RWPE2 (cell line): ENCODE measurements at regions not wholly inside any gene's neighbourhood (a gene's known extent, or its start where the extent isn't known, plus 50 kb on each side); places are given as distances from the start of the nearest gene placed in this dataset.

Source experiments
- ATAC-seq: fragments of 200-7000 bp; cut with Tn5 transposase; 3 replicates; pipeline ENCODE4 v1.9.1; 2021; ENCODE audit warnings: low read depth
- DNase-seq: peaks from one replicate; pipeline ENCODE4 v3.0.0-alpha.2; 2020; ENCODE audit warnings: low spot score
- H3K27ac ChIP-seq: fragments of 450-650 bp; 2 replicates; pipeline ENCODE4 v1.5.1; 2017; ENCODE audit warnings: mild to moderate bottlenecking; ENCODE audit not compliant: poor library complexity, severe bottlenecking
- H3K27me3 ChIP-seq: fragments of 250-450 bp; sonication (Bioruptor Pico); 2 replicates; pipeline ENCODE4 v1.5.1; 2021; ENCODE audit warnings: mild to moderate bottlenecking, moderate library complexity; ENCODE audit not compliant: insufficient read depth, poor library complexity, severe bottlenecking
- H3K36me3 ChIP-seq: fragments of 250-450 bp; sonication (Bioruptor Pico); 2 replicates; pipeline ENCODE4 v1.5.1; 2020; ENCODE audit warnings: low read depth, mild to moderate bottlenecking, moderate library complexity
- H3K4me1 ChIP-seq: fragments of 250-450 bp; sonication (Bioruptor Pico); 2 replicates; pipeline ENCODE4 v1.5.1; 2021; ENCODE audit warnings: mild to moderate bottlenecking, moderate library complexity; ENCODE audit not compliant: insufficient read depth, poor library complexity, severe bottlenecking
- H3K4me3 ChIP-seq: fragments of 250-450 bp; sonication (Bioruptor Pico); 2 replicates; pipeline ENCODE4 v1.5.1; 2021; ENCODE audit warnings: mild to moderate bottlenecking, moderate library complexity; ENCODE audit not compliant: severe bottlenecking
- H3K9me3 ChIP-seq: fragments of 250-450 bp; sonication (Bioruptor Pico); 2 replicates; pipeline ENCODE4 v1.5.1; 2021; ENCODE audit warnings: mild to moderate bottlenecking, moderate library complexity; ENCODE audit not compliant: severe bottlenecking
- TF ChIP-seq, protein P1 (sequence below): fragments of 450-650 bp; IDR thresholded peaks from one replicate; pipeline ENCODE4 v1.5.1; 2017; ENCODE audit warnings: mild to moderate bottlenecking, moderate library complexity; ENCODE audit not compliant: poor library complexity, severe bottlenecking

GRCh38 chr18:78742218-78742745 lies 237.3 kb upstream of the SALL3 start:
- no peak for ATAC-seq
- H3K4me1 ChIP-seq, result no peaks in the 10 kb centered on the region
- no peak overlapping the region for H3K4me3 ChIP-seq
- H3K36me3 ChIP-seq, result no peaks in the 10 kb centered on the region
- TF ChIP-seq, protein P1, sequence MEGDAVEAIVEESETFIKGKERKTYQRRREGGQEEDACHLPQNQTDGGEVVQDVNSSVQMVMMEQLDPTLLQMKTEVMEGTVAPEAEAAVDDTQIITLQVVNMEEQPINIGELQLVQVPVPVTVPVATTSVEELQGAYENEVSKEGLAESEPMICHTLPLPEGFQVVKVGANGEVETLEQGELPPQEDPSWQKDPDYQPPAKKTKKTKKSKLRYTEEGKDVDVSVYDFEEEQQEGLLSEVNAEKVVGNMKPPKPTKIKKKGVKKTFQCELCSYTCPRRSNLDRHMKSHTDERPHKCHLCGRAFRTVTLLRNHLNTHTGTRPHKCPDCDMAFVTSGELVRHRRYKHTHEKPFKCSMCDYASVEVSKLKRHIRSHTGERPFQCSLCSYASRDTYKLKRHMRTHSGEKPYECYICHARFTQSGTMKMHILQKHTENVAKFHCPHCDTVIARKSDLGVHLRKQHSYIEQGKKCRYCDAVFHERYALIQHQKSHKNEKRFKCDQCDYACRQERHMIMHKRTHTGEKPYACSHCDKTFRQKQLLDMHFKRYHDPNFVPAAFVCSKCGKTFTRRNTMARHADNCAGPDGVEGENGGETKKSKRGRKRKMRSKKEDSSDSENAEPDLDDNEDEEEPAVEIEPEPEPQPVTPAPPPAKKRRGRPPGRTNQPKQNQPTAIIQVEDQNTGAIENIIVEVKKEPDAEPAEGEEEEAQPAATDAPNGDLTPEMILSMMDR, result no peak
- no peak overlapping the region for H3K27ac ChIP-seq
- H3K27me3 ChIP-seq, result no peaks in the 10 kb centered on the region
- no peaks in the 10 kb centered on the region for H3K9me3 ChIP-seq
- DNase-seq, result no peak

GRCh38 chr18:78743078-78743477 lies 236.5 kb upstream of the SALL3 start:
- Histone ChIP-seq H3K4me3 (no peak overlapping the region), H3K4me1 (no peaks in the 10 kb centered on the region), H3K27me3 (no peaks in the 10 kb centered on the region), H3K27ac (no peak overlapping the region), H3K36me3 (no peaks in the 10 kb centered on the region), H3K9me3 (no peaks in the 10 kb centered on the region)
- ATAC-seq, result no peak
- DNase-seq, result no peak
- TF ChIP-seq, protein P1, result no peak

DNA sequence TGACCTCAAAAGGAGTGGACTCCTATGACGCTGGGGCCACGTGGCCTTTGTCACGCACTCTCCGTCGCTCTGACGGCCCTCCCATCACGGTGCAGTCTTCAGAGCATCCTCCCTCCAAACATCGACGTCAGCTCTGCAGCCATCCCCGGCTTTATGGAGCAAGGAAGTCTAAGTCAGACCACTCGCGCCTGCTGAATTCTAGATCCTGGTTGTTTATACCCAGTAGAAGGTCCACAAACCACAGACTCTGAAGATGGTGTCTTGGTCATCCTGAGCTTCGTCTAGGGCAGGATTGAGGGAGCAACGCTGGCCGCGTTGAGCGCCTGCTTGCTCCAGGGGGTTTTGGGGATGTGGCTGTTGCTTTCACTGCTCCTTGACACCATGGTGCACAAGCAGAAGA lies 228.0 kb upstream of the SALL3 start:
- ATAC-seq, result no peak
- Histone ChIP-seq H3K27ac (no peak overlapping the region), H3K4me3 (no peak overlapping the region), H3K9me3 (no peaks in the 10 kb centered on the region), H3K36me3 (no peaks in the 10 kb centered on the region), H3K4me1 (no peaks in the 10 kb centered on the region), H3K27me3 (no peaks in the 10 kb centered on the region)
- TF ChIP-seq, protein P1, result no peak
- peak; percentile 12 for DNase-seq

GRCh38 chr18:78753240-78753639 lies 226.4 kb upstream of the SALL3 start:
- no peaks in the 10 kb centered on the region for H3K27me3 ChIP-seq
- no peaks in the 10 kb centered on the region for H3K9me3 ChIP-seq
- no peak for ATAC-seq
- TF ChIP-seq, protein P1, result no peak
- H3K4me3 ChIP-seq, result no peak overlapping the region
- H3K36me3 ChIP-seq, result no peaks in the 10 kb centered on the region
- peak; percentile 38 for DNase-seq
- H3K27ac ChIP-seq, result no peak overlapping the region
- no peaks in the 10 kb centered on the region for H3K4me1 ChIP-seq

DNA sequence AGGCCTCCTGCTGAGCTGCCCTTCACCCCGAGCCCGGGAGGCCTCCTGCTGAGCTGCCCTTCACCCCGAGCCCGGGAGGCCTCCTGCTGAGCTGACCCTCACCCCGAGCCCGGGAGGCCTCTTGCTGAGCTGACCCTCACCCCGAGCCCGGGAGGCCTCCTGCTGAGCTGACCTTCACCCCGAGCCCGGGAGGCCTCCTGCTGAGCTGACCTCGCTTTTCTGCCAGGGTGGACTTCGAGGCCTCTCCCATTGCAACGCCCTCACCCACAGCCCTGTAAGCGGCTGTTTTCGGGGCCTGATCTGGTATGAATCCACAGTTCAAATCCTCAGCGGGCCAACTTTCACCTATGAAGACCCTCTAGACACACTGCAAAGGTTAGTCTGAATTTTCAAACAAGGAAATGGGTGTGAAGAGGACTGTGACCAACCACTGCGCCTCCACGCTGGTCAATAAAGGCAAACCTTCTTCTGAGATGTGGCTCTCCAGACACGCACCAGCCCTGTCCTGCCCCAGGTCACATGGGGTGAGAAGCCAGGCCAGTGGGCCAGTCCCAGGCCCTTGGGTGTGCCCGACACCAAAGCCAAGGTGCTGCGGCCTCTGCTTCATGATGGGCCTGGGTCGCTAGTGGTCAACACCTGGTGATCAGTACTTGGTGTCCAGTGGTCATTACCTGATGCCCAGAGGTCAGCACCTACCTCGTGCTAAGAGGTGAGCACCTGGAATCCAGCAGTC lies 225.1 kb upstream of the SALL3 start:
- no peak for ATAC-seq
- Histone ChIP-seq H3K4me1 (no peaks in the 10 kb centered on the region), H3K9me3 (no peaks in the 10 kb centered on the region), H3K27ac (no peak overlapping the region), H3K4me3 (no peak overlapping the region), H3K36me3 (no peaks in the 10 kb centered on the region), H3K27me3 (no peaks in the 10 kb centered on the region)
- TF ChIP-seq, protein P1, result no peak
- peak; percentile 19 for DNase-seq
